Activated T-cell treated with anti-CD3 and anti-CD28 coated beads, Interleukin-2, amount 50 U/mL, for 24 hours (primary cell): ENCODE measurements at regions not wholly inside any gene's neighbourhood (a gene's known extent, or its start where the extent isn't known, plus 50 kb on each side); places are given as distances from the start of the nearest gene placed in this dataset.
A peak's percentile ranks its signal among the peaks of the same experiment; 100 is the strongest.

ENCODE experiments used
- DNase-seq: peaks from one replicate; pipeline ENCODE4 v3.0.0-alpha.2; 2020
- H3K27ac Mint-ChIP-seq: 2 replicates; pipeline ENCODE4 v1.8.0; 2020; ENCODE audit warnings: mild to moderate bottlenecking, mixed read lengths
- H3K27me3 Mint-ChIP-seq: 2 replicates; pipeline ENCODE4 v1.8.0; 2020; ENCODE audit warnings: mixed read lengths
- H3K36me3 Mint-ChIP-seq: 2 replicates; pipeline ENCODE4 v1.8.0; 2020; ENCODE audit warnings: low read depth, mixed read lengths
- H3K4me1 Mint-ChIP-seq: 2 replicates; pipeline ENCODE4 v1.8.0; 2020; ENCODE audit warnings: low read depth, mixed read lengths
- H3K4me3 Mint-ChIP-seq: 2 replicates; pipeline ENCODE4 v1.8.0; 2020; ENCODE audit warnings: mild to moderate bottlenecking, moderate library complexity, mixed read lengths
- H3K9me3 Mint-ChIP-seq: 2 replicates; pipeline ENCODE4 v1.8.0; 2020; ENCODE audit warnings: mixed read lengths

DNA sequence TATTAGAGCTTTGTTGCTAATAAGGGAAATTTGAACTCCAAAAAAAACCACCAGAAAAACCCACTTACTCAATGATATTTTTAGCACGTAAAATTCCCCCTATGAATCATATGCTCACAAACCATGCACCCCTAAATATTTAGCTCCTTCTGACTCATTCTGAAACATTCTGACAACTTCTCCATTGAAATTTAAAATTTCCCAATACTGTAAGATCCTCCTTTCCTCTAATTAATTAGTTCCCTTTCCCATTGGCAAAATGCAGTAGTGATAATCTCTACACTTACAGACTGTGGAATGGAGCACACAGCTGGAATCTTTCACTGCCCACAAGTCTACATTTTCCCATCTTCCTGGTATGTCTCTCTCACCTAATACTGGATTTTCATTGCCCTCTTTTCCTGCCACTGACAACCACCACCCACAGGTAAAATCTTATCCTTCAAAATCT lies 215.8 kb upstream of the ACVR2A start:
- H3K9me3 Mint-ChIP-seq: peaks cover 3% of the 10 kb centered on the region
- H3K4me3 Mint-ChIP-seq: peak overlapping the region; percentile 24
- no peaks in the 10 kb centered on the region for H3K27me3 Mint-ChIP-seq
- peaks cover 36% of the 10 kb centered on the region for H3K4me1 Mint-ChIP-seq
- peak overlapping the region; percentile 89 for H3K27ac Mint-ChIP-seq
- H3K36me3 Mint-ChIP-seq: no peaks in the 10 kb centered on the region
- no peak for DNase-seq

- no peak for DNase-seq
- Mint-ChIP-seq H3K27me3 (no peaks in the 10 kb centered on the region), H3K4me1 (peaks cover 52% of the 10 kb centered on the region), H3K9me3 (no peaks in the 10 kb centered on the region), H3K36me3 (no peaks in the 10 kb centered on the region), H3K27ac (peak overlapping the region; percentile 88), H3K4me3 (peak overlapping the region; percentile 36)
Measured at GRCh38 chr2:147623328-147623727, 221.5 kb upstream of the ACVR2A start.

- Mint-ChIP-seq H3K4me3 (no peak overlapping the region), H3K27me3 (no peaks in the 10 kb centered on the region), H3K4me1 (peaks cover 40% of the 10 kb centered on the region), H3K9me3 (no peaks in the 10 kb centered on the region), H3K36me3 (no peaks in the 10 kb centered on the region), H3K27ac (no peak overlapping the region)
- no peak for DNase-seq
Measured at GRCh38 chr2:147621656-147622197, 223.1 kb upstream of the ACVR2A start.

DNA sequence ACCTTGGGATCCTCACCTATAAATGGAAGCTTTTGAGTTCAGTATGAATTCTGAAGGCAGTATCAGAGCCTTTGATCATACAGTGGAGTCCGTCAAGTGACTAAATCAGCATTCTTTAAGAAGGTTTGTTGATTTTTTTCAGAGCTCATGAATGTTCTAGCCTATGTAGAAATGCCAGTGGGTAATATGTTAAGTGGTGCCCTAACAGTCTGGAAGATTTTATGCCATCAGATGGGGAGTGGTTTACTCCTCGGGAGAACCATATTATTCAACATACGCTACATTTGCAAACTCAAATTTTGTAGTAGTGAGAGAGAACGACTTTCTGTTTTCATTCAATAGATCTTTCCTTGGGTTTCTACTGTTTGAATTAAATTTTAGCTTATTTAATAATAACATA lies 225.0 kb upstream of the ACVR2A start:
- H3K4me1 Mint-ChIP-seq: peaks cover 34% of the 10 kb centered on the region
- H3K9me3 Mint-ChIP-seq: no peaks in the 10 kb centered on the region
- no peaks in the 10 kb centered on the region for H3K27me3 Mint-ChIP-seq
- H3K27ac Mint-ChIP-seq: no peak overlapping the region
- H3K36me3 Mint-ChIP-seq: no peaks in the 10 kb centered on the region
- no peak overlapping the region for H3K4me3 Mint-ChIP-seq
- no peak for DNase-seq

- no peak overlapping the region for H3K27ac Mint-ChIP-seq
- H3K27me3 Mint-ChIP-seq: no peaks in the 10 kb centered on the region
- H3K4me3 Mint-ChIP-seq: no peak overlapping the region
- H3K9me3 Mint-ChIP-seq: no peaks in the 10 kb centered on the region
- peaks cover 2% of the 10 kb centered on the region for H3K4me1 Mint-ChIP-seq
- no peaks in the 10 kb centered on the region for H3K36me3 Mint-ChIP-seq
- no peak for DNase-seq
Measured at GRCh38 chr2:147615726-147616125, 229.1 kb upstream of the ACVR2A start.

DNA sequence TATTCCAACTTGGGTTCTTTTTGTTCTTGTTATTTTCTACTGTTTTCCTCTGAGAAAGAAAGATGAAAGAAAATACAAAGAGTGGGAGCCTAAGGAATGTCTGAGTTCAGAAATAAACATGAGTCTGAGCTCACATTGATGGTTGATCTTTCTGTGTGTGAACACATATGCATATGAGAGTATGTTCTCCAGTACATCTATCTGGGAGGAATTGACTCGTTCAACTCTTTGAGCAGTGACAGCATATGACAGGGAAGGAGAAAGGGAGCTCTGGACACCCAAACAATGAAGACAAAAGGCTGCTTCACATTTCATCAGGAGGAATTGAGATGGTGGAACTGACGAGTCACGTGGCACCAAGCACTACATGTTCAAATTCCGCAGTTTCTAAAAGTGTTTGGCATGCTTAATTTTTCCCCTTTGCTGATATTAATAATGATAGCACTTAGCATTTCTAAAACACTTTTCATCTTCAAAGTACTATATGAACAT lies 229.8 kb upstream of the ACVR2A start:
- no peak for DNase-seq
- Mint-ChIP-seq H3K27me3 (no peaks in the 10 kb centered on the region), H3K36me3 (no peaks in the 10 kb centered on the region), H3K4me1 (peaks cover 2% of the 10 kb centered on the region), H3K9me3 (no peaks in the 10 kb centered on the region), H3K4me3 (no peak overlapping the region), H3K27ac (no peak overlapping the region)

DNA sequence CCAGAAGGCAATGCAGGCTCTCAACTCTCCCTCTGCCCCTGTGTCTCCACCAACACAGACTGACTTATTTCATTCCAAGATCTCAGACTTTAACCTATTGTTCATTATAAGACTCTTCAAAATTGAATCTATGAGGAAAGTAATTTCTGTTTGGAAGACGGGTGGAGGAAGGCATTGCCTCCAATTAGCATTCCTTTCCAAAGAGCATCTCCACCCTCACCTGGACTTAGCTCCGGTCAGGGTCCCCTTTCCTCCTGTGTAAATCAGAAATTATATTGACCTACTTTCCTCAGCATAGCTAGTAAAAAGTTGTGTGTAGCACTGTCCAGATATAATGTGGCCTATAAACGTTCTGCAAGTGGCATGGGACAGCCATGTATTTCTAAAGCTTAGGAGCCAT lies 230.4 kb upstream of the ACVR2A start:
- Mint-ChIP-seq H3K27ac (no peak overlapping the region), H3K4me1 (peaks cover 2% of the 10 kb centered on the region), H3K9me3 (no peaks in the 10 kb centered on the region), H3K27me3 (no peaks in the 10 kb centered on the region), H3K36me3 (no peaks in the 10 kb centered on the region), H3K4me3 (no peak overlapping the region)
- no peak for DNase-seq

DNA sequence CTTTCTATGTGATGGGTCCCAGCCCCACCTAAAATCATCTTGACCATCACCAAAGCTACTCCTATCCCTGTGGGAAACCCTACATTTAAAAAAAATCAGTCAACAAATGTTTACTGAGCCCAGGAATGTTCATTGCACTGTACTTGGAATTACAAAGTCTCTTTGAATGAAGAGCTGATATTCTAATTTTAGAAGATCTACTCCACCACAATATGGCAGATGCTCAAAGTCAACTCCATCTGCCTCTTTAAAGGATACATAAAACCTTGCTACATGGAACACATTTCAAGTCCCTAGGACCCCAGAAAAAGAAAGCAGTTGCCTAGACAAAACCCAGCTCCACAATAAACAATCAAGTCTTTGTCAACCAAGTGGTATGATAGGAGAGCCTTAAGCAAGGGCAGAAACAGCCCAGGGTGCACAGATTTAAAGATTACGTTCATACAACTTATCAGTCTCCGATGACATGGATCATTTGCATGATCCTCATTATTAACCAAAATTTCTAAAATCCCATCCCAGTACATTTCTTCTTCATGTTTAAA lies 234.3 kb upstream of the ACVR2A start:
- no peak overlapping the region for H3K4me3 Mint-ChIP-seq
- H3K4me1 Mint-ChIP-seq: peaks cover 3% of the 10 kb centered on the region
- H3K36me3 Mint-ChIP-seq: no peaks in the 10 kb centered on the region
- H3K27ac Mint-ChIP-seq: no peak overlapping the region
- H3K9me3 Mint-ChIP-seq: no peaks in the 10 kb centered on the region
- no peaks in the 10 kb centered on the region for H3K27me3 Mint-ChIP-seq
- no peak for DNase-seq

DNA sequence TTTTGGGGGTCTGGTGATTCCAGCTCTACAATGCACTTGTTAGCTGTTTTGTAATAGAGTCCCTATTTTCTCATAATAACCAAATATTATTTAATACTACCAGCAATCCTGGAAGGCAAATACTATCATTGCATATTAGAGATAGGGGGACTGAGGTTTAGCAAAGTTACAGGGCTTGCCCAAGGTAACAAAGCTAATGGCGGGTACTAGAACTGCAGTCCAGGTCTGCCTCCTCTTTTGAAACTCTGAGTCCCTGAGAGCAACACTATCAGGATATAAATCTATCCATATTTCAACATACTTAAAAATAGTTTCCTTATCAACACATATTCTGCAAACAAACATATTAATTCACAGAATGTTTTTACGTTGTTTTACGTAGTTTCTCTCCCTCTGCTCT lies 235.5 kb upstream of the ACVR2A start:
- Mint-ChIP-seq H3K9me3 (no peaks in the 10 kb centered on the region), H3K36me3 (no peaks in the 10 kb centered on the region), H3K27me3 (no peaks in the 10 kb centered on the region), H3K27ac (no peak overlapping the region), H3K4me3 (no peak overlapping the region), H3K4me1 (peaks cover 2% of the 10 kb centered on the region)
- DNase-seq: no peak

- Mint-ChIP-seq H3K36me3 (no peaks in the 10 kb centered on the region), H3K27me3 (no peaks in the 10 kb centered on the region), H3K4me1 (peaks cover 2% of the 10 kb centered on the region), H3K27ac (no peak overlapping the region), H3K9me3 (peaks cover 2% of the 10 kb centered on the region), H3K4me3 (no peak overlapping the region)
- no peak for DNase-seq
Measured at GRCh38 chr2:147607379-147607778, 237.4 kb upstream of the ACVR2A start.

DNA sequence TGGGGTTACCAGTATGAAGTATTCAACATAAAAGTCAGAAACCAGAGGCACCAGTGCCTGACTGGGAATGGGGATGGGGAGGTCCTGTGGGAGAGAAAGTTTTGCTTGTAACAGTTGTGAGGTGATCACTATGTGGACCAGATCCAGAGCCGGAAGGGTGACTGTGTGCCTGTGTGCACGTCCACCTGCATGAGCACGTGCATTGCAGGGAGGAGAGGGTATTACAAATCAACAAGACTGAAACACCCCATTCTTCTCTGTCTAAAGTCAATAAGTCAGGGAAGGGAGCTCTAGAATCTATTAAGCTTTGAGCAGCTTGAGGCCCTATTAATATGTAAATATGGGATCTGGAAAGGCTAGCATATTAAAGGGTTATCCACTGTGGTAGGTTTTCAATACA lies 241.0 kb upstream of the ACVR2A start:
- Mint-ChIP-seq H3K4me1 (peaks cover 2% of the 10 kb centered on the region), H3K27ac (no peak overlapping the region), H3K36me3 (no peaks in the 10 kb centered on the region), H3K9me3 (peaks cover 2% of the 10 kb centered on the region), H3K27me3 (no peaks in the 10 kb centered on the region), H3K4me3 (no peak overlapping the region)
- DNase-seq: no peak

DNA sequence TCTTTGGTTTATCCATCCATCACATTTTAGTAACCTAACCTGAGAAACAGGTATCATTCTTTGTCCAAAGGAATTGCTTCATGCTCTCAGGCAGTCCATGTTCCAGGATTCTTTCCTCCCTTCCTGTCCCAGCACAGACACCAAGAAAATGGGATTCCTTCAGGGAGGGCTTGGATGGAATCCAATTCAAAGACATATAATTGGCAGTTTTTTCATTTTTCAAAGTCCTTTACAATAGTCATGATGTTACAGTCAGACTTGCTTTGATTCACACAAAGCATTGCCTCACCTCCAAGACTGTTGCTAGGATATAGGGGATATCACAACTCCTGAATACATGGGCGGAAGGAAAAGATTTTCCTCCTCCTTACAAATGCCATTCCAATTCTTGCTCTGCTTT lies 241.4 kb upstream of the ACVR2A start:
- Mint-ChIP-seq H3K4me1 (peaks cover 2% of the 10 kb centered on the region), H3K4me3 (no peak overlapping the region), H3K27me3 (no peaks in the 10 kb centered on the region), H3K27ac (no peak overlapping the region), H3K36me3 (no peaks in the 10 kb centered on the region), H3K9me3 (peaks cover 2% of the 10 kb centered on the region)
- no peak for DNase-seq

GRCh38 chr2:147600646-147601045 lies 244.2 kb upstream of the ACVR2A start:
- Mint-ChIP-seq H3K4me1 (no peaks in the 10 kb centered on the region), H3K4me3 (no peak overlapping the region), H3K36me3 (no peaks in the 10 kb centered on the region), H3K9me3 (peaks cover 2% of the 10 kb centered on the region), H3K27ac (no peak overlapping the region), H3K27me3 (no peaks in the 10 kb centered on the region)
- no peak for DNase-seq

DNA sequence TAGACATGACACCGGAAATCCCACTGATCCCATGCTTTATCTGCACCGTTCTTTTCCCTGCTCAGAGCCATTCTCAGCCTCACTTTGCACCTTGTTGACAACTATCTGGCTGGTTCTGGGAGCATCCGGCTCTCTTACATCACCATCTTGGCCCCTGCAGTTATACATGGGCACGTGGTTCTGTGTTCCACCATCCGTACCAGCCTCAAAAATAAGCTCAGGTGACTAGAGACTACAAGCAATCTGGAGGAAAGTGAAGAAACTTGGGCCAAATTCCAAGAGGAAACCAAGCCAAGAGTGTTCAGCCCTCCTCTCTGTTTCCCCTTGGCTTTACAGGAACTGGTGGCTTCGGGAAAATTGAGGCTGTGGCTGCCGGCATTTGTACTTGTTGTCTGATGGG lies 244.6 kb upstream of the ACVR2A start:
- Mint-ChIP-seq H3K27me3 (no peaks in the 10 kb centered on the region), H3K9me3 (peaks cover 2% of the 10 kb centered on the region), H3K4me1 (no peaks in the 10 kb centered on the region), H3K36me3 (no peaks in the 10 kb centered on the region), H3K4me3 (no peak overlapping the region), H3K27ac (no peak overlapping the region)
- no peak for DNase-seq

GRCh38 chr2:147595200-147595599 lies 249.6 kb upstream of the ACVR2A start:
- no peak for DNase-seq
- Mint-ChIP-seq H3K27me3 (no peaks in the 10 kb centered on the region), H3K27ac (no peak overlapping the region), H3K4me3 (no peak overlapping the region), H3K36me3 (no peaks in the 10 kb centered on the region), H3K9me3 (peaks cover 14% of the 10 kb centered on the region), H3K4me1 (no peaks in the 10 kb centered on the region)

DNA sequence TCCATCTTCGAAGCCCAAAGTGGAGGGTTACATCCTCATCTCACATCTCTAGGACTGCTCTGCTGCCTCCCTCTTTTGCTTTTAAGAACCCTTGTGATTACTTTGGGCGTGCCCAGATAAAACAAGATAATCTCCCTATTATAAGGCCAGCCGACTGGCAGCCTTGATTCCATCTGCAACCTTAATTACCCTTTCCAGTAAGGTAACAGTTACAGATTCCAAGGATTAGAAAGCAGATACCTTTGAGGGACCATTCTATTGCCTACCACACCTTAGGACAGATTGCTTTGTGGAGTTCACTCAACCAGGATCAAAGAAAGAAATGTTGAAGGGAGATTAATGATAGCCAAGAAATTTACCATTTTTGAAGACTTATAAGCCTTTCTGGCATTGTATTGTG lies 250.8 kb upstream of the ACVR2A start:
- no peak for DNase-seq
- H3K4me3 Mint-ChIP-seq: no peak overlapping the region
- no peaks in the 10 kb centered on the region for H3K27me3 Mint-ChIP-seq
- no peaks in the 10 kb centered on the region for H3K36me3 Mint-ChIP-seq
- no peak overlapping the region for H3K27ac Mint-ChIP-seq
- no peaks in the 10 kb centered on the region for H3K4me1 Mint-ChIP-seq
- peaks cover 14% of the 10 kb centered on the region for H3K9me3 Mint-ChIP-seq
